ENCODE measurements at regions not wholly inside any gene's neighbourhood (a gene's known extent, or its start where the extent isn't known, plus 50 kb on each side); places are given as distances from the start of the nearest gene placed in this dataset.

GRCh38 chr19:31667106-31667505 lies 317.9 kb upstream of the TSHZ3 start:
- FAIRE-seq (no peak), DNase-seq (no peak)
- no peaks in the 10 kb centered on the region for H3K4me1 ChIP-seq (ENCODE audit: control insufficient read depth in 2 of 3, insufficient read depth in 2 of 3, low read depth in 1 of 3, low read length in 3 of 3)
- H3K4me3 ChIP-seq (ENCODE audit: low read length in 3 of 3) = no peak overlapping the region
- H3K27me3 ChIP-seq (ENCODE audit: control insufficient read depth, insufficient read depth, low read length) = no peaks in the 10 kb centered on the region
- TF ChIP-seq, protein P1, sequence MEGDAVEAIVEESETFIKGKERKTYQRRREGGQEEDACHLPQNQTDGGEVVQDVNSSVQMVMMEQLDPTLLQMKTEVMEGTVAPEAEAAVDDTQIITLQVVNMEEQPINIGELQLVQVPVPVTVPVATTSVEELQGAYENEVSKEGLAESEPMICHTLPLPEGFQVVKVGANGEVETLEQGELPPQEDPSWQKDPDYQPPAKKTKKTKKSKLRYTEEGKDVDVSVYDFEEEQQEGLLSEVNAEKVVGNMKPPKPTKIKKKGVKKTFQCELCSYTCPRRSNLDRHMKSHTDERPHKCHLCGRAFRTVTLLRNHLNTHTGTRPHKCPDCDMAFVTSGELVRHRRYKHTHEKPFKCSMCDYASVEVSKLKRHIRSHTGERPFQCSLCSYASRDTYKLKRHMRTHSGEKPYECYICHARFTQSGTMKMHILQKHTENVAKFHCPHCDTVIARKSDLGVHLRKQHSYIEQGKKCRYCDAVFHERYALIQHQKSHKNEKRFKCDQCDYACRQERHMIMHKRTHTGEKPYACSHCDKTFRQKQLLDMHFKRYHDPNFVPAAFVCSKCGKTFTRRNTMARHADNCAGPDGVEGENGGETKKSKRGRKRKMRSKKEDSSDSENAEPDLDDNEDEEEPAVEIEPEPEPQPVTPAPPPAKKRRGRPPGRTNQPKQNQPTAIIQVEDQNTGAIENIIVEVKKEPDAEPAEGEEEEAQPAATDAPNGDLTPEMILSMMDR (IDR thresholded peaks at IDR 0.05; ENCODE audit: borderline replicate concordance, extremely low read depth, insufficient read depth) = no peak
- H3K9me3 ChIP-seq (ENCODE audit: control insufficient read depth in 2 of 3, insufficient read depth in 1 of 3, low read length in 3 of 3) = no peaks in the 10 kb centered on the region
- H3K36me3 ChIP-seq (ENCODE audit: control insufficient read depth in 2 of 3, insufficient read depth in 3 of 3, low read length in 3 of 3) = no peaks in the 10 kb centered on the region
- H3K9ac ChIP-seq (ENCODE audit: low read length in 3 of 3) = no peak overlapping the region
- intact Hi-C loops (cut with DNase I) = no loop called here
- H3K27ac ChIP-seq (ENCODE audit: low read depth in 2 of 2, low read length in 2 of 2) = no peak overlapping the region

GRCh38 chr19:31668921-31669320 lies 319.7 kb upstream of the TSHZ3 start:
- Histone ChIP-seq H3K4me1 (ENCODE audit: control insufficient read depth in 2 of 3, insufficient read depth in 2 of 3, low read depth in 1 of 3, low read length in 3 of 3) (no peaks in the 10 kb centered on the region), H3K4me3 (ENCODE audit: low read length in 3 of 3) (no peak overlapping the region), H3K9ac (ENCODE audit: low read length in 3 of 3) (no peak overlapping the region), H3K27me3 (ENCODE audit: control insufficient read depth, insufficient read depth, low read length) (no peaks in the 10 kb centered on the region), H3K27ac (ENCODE audit: low read depth in 2 of 2, low read length in 2 of 2) (no peak overlapping the region), H3K36me3 (ENCODE audit: control insufficient read depth in 2 of 3, insufficient read depth in 3 of 3, low read length in 3 of 3) (no peaks in the 10 kb centered on the region), H3K9me3 (ENCODE audit: control insufficient read depth in 2 of 3, insufficient read depth in 1 of 3, low read length in 3 of 3) (no peaks in the 10 kb centered on the region)
- intact Hi-C loops (cut with DNase I) = no loop called here
- TF ChIP-seq, protein P1 (IDR thresholded peaks at IDR 0.05; ENCODE audit: borderline replicate concordance, extremely low read depth, insufficient read depth) = no peak
- FAIRE-seq (no peak), DNase-seq (no peak)

- H3K9me3 ChIP-seq (ENCODE audit: control insufficient read depth in 2 of 3, insufficient read depth in 1 of 3, low read length in 3 of 3) = no peaks in the 10 kb centered on the region
- H3K4me3 ChIP-seq (ENCODE audit: low read length in 3 of 3) = no peak overlapping the region
- TF ChIP-seq, protein P1 (IDR thresholded peaks at IDR 0.05; ENCODE audit: borderline replicate concordance, extremely low read depth, insufficient read depth) = no peak
- H3K36me3 ChIP-seq (ENCODE audit: control insufficient read depth in 2 of 3, insufficient read depth in 3 of 3, low read length in 3 of 3) = no peaks in the 10 kb centered on the region
- no peaks in the 10 kb centered on the region for H3K27me3 ChIP-seq (ENCODE audit: control insufficient read depth, insufficient read depth, low read length)
- H3K4me1 ChIP-seq (ENCODE audit: control insufficient read depth in 2 of 3, insufficient read depth in 2 of 3, low read depth in 1 of 3, low read length in 3 of 3) = no peaks in the 10 kb centered on the region
- H3K9ac ChIP-seq (ENCODE audit: low read length in 3 of 3) = no peak overlapping the region
- intact Hi-C loops (cut with DNase I) = no loop called here
- DNase-seq = no peak
- no peak overlapping the region for H3K27ac ChIP-seq (ENCODE audit: low read depth in 2 of 2, low read length in 2 of 2)
- no peak for FAIRE-seq
Measured at GRCh38 chr19:31670931-31671330, 321.7 kb upstream of the TSHZ3 start.

DNA sequence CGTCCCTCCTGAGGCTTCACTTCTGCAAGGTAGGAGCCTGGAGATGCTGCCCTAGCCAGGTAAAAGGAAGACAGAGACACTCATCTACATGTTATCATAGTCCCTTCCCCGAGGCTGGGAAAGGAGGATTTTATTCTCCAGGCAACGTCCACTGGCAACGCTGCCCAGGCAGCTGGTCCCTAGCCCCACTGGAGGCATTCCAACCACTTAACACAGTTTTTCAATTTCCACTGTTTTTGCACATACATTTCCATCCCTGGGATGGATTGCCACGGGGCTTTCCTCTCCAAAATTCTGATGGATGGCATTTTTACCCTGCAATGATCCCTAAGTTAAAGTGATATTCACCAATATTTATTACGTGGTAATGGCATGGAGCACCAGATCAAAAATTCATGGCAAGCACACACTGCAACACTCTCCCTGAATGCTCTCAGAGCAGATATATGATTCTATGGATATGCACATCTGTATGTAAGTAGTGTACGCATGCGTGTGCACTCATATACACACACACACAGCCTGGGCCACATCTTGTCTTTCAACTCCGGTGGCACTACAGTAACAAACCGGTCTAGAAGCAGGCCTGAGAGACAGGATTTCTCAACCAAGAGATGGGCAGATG lies 322.3 kb upstream of the TSHZ3 start:
- intact Hi-C loops (cut with DNase I) = no loop called here
- no peaks in the 10 kb centered on the region for H3K27me3 ChIP-seq (ENCODE audit: control insufficient read depth, insufficient read depth, low read length)
- no peaks in the 10 kb centered on the region for H3K4me1 ChIP-seq (ENCODE audit: control insufficient read depth in 2 of 3, insufficient read depth in 2 of 3, low read depth in 1 of 3, low read length in 3 of 3)
- TF ChIP-seq, protein P1 (IDR thresholded peaks at IDR 0.05; ENCODE audit: borderline replicate concordance, extremely low read depth, insufficient read depth) = no peak
- H3K9ac ChIP-seq (ENCODE audit: low read length in 3 of 3) = no peak overlapping the region
- H3K4me3 ChIP-seq (ENCODE audit: low read length in 3 of 3) = no peak overlapping the region
- no peak overlapping the region for H3K27ac ChIP-seq (ENCODE audit: low read depth in 2 of 2, low read length in 2 of 2)
- H3K9me3 ChIP-seq (ENCODE audit: control insufficient read depth in 2 of 3, insufficient read depth in 1 of 3, low read length in 3 of 3) = no peaks in the 10 kb centered on the region
- DNase-seq = no peak
- FAIRE-seq = no peak
- no peaks in the 10 kb centered on the region for H3K36me3 ChIP-seq (ENCODE audit: control insufficient read depth in 2 of 3, insufficient read depth in 3 of 3, low read length in 3 of 3)

Data from kidney (tissue), 13 donors.